ENCODE measurements at regions not wholly inside any gene's neighbourhood (a gene's known extent, or its start where the extent isn't known, plus 50 kb on each side); places are given as distances from the start of the nearest gene placed in this dataset.

DNA sequence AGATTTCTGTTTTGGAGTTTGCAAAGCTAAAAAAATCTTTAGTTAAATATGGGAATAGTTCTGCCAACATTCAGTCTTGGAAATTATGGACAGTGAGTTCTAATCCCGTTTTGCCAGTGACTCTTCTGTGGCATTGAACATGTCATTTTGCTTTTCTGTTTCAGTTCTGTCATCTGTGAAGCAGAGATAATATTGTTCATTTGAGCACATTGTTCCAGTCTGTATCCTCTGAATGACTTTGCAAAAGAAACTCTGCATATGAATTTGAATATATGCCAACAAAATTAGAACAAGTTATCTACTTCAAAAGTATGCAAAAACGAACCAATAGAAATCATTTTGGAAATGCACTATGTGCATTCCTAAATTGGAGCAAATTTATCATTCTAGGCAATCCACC, 746.0 kb upstream of the POT1 start:
- TF ChIP-seq POLR2A (IDR thresholded peaks at IDR 0.05): no peak
- TF ChIP-seq, protein P1, sequence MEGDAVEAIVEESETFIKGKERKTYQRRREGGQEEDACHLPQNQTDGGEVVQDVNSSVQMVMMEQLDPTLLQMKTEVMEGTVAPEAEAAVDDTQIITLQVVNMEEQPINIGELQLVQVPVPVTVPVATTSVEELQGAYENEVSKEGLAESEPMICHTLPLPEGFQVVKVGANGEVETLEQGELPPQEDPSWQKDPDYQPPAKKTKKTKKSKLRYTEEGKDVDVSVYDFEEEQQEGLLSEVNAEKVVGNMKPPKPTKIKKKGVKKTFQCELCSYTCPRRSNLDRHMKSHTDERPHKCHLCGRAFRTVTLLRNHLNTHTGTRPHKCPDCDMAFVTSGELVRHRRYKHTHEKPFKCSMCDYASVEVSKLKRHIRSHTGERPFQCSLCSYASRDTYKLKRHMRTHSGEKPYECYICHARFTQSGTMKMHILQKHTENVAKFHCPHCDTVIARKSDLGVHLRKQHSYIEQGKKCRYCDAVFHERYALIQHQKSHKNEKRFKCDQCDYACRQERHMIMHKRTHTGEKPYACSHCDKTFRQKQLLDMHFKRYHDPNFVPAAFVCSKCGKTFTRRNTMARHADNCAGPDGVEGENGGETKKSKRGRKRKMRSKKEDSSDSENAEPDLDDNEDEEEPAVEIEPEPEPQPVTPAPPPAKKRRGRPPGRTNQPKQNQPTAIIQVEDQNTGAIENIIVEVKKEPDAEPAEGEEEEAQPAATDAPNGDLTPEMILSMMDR (IDR thresholded peaks at IDR 0.05): no peak

Data from adrenal gland (tissue), 5 donors.